ENCODE measurements at regions not wholly inside any gene's neighbourhood (a gene's known extent, or its start where the extent isn't known, plus 50 kb on each side); places are given as distances from the start of the nearest gene placed in this dataset.
A peak's percentile ranks its signal among the peaks of the same experiment; 100 is the strongest.

DNA sequence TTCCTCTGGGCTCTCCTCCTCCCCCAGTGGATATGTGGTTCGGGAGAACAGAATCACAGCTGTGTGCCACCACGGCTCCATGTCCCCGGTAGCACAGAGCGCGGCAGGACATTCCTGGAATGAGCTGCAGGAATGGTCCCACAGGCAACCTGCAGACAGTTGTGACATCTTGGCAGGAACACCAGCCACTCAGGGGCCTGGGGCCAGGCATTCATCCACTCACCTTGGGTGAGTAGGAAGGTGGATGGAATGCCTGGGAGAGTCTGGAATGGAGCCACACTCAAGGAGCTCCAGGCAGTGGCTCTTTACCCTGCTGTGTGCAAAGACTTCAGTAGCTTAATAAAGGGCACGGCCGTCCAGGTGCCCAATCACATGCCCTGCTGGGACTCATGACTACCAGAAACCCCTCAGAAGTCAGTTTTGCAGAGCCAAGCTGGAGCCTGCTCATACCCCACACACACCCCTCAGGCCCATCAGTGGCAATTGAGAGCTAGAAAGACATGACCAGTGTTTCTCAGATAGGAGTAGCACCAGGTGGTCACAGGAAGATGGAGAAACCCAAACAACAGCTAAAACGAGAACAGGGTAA is 117.3 kb upstream of the PRR20G start:
- H3K36me3 ChIP-seq, result no peaks in the 10 kb centered on the region
- Mint-ChIP-seq H3K27me3 (ENCODE audit: insufficient read depth, low read depth) (peaks cover 4% of the 10 kb centered on the region), H3K36me3 (peaks cover 3% of the 10 kb centered on the region), H3K27ac (peak overlapping the region; percentile 53), H3K9me3 (peaks cover 5% of the 10 kb centered on the region), H3K4me3 (no peak overlapping the region), H3K4me1 (peaks cover 53% of the 10 kb centered on the region)
- H3K9ac ChIP-seq, result no peak overlapping the region
- H3K27ac ChIP-seq, result no peak overlapping the region
- H3K4me1 ChIP-seq, result peaks cover 78% of the 10 kb centered on the region
- no peaks in the 10 kb centered on the region for H3K79me2 ChIP-seq (ENCODE audit: low read depth)
- no peak overlapping the region for H2AFZ ChIP-seq (replicated peaks)
- no peaks in the 10 kb centered on the region for H4K20me1 ChIP-seq (ENCODE audit: low read depth)
- peaks cover 11% of the 10 kb centered on the region for H3F3A ChIP-seq (ENCODE audit: low read depth)
- H3K4me3 ChIP-seq, result no peak overlapping the region
- DNase-seq (ENCODE audit: low spot score), result no peak
- H3K4me2 ChIP-seq, result no peak overlapping the region
- H3K27me3 ChIP-seq, result no peaks in the 10 kb centered on the region
- H3K9me3 ChIP-seq (ENCODE audit: low read depth), result peaks cover 5% of the 10 kb centered on the region
- TF ChIP-seq EZH2phosphoT487 (IDR thresholded peaks at IDR 0.05) (no peak), EZH2 (IDR thresholded peaks at IDR 0.05) (no peak)
- TF ChIP-seq, protein P1, sequence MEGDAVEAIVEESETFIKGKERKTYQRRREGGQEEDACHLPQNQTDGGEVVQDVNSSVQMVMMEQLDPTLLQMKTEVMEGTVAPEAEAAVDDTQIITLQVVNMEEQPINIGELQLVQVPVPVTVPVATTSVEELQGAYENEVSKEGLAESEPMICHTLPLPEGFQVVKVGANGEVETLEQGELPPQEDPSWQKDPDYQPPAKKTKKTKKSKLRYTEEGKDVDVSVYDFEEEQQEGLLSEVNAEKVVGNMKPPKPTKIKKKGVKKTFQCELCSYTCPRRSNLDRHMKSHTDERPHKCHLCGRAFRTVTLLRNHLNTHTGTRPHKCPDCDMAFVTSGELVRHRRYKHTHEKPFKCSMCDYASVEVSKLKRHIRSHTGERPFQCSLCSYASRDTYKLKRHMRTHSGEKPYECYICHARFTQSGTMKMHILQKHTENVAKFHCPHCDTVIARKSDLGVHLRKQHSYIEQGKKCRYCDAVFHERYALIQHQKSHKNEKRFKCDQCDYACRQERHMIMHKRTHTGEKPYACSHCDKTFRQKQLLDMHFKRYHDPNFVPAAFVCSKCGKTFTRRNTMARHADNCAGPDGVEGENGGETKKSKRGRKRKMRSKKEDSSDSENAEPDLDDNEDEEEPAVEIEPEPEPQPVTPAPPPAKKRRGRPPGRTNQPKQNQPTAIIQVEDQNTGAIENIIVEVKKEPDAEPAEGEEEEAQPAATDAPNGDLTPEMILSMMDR (IDR thresholded peaks at IDR 0.05), result no peak

- Mint-ChIP-seq H3K36me3 (peaks cover 3% of the 10 kb centered on the region), H3K4me1 (peaks cover 51% of the 10 kb centered on the region), H3K27ac (peak overlapping the region; percentile 53), H3K4me3 (no peak overlapping the region), H3K27me3 (ENCODE audit: insufficient read depth, low read depth) (peaks cover 3% of the 10 kb centered on the region), H3K9me3 (peaks cover 6% of the 10 kb centered on the region)
- Histone ChIP-seq H3K27ac (no peak overlapping the region), H3K9me3 (ENCODE audit: low read depth) (peaks cover 10% of the 10 kb centered on the region), H3K36me3 (no peaks in the 10 kb centered on the region), H3K79me2 (ENCODE audit: low read depth) (no peaks in the 10 kb centered on the region), H3K4me1 (peaks cover 72% of the 10 kb centered on the region), H4K20me1 (ENCODE audit: low read depth) (no peaks in the 10 kb centered on the region), H3K4me3 (no peak overlapping the region), H3F3A (ENCODE audit: low read depth) (peaks cover 11% of the 10 kb centered on the region), H3K4me2 (peak overlapping the region; percentile 32), H3K27me3 (no peaks in the 10 kb centered on the region), H3K9ac (no peak overlapping the region), H2AFZ (replicated peaks) (no peak overlapping the region)
- peak; percentile 38 for DNase-seq (ENCODE audit: low spot score)
- TF ChIP-seq, protein P1 (IDR thresholded peaks at IDR 0.05), result no peak
- TF ChIP-seq EZH2 (IDR thresholded peaks at IDR 0.05) (no peak), EZH2phosphoT487 (IDR thresholded peaks at IDR 0.05) (no peak)
Observed at GRCh38 chr3:127404221-127405009, 116.6 kb upstream of the PRR20G start.

- Histone ChIP-seq H3K9me3 (ENCODE audit: low read depth) (peaks cover 10% of the 10 kb centered on the region), H3K4me1 (peaks cover 66% of the 10 kb centered on the region), H3K36me3 (no peaks in the 10 kb centered on the region), H3K9ac (no peak overlapping the region), H3K79me2 (ENCODE audit: low read depth) (no peaks in the 10 kb centered on the region), H3K27me3 (no peaks in the 10 kb centered on the region), H3K27ac (no peak overlapping the region), H3K4me2 (peak overlapping the region; percentile 32), H2AFZ (replicated peaks) (no peak overlapping the region), H3F3A (ENCODE audit: low read depth) (peaks cover 11% of the 10 kb centered on the region), H4K20me1 (ENCODE audit: low read depth) (no peaks in the 10 kb centered on the region), H3K4me3 (no peak overlapping the region)
- no peak overlapping the region for H3K4me3 Mint-ChIP-seq
- H3K27me3 Mint-ChIP-seq (ENCODE audit: insufficient read depth, low read depth), result peaks cover under 1% of the 10 kb centered on the region
- TF ChIP-seq EZH2 (IDR thresholded peaks at IDR 0.05) (no peak), EZH2phosphoT487 (IDR thresholded peaks at IDR 0.05) (no peak)
- TF ChIP-seq, protein P1 (IDR thresholded peaks at IDR 0.05), result no peak
- no peak overlapping the region for H3K27ac Mint-ChIP-seq
- H3K9me3 Mint-ChIP-seq, result peaks cover 8% of the 10 kb centered on the region
- DNase-seq (ENCODE audit: low spot score), result no peak
- H3K4me1 Mint-ChIP-seq, result peaks cover 46% of the 10 kb centered on the region
- H3K36me3 Mint-ChIP-seq, result peaks cover 3% of the 10 kb centered on the region
Observed at GRCh38 chr3:127403795-127404194, 115.9 kb upstream of the PRR20G start.
